ENCODE measurements at regions not wholly inside any gene's neighbourhood (a gene's known extent, or its start where the extent isn't known, plus 50 kb on each side); places are given as distances from the start of the nearest gene placed in this dataset.

DNA sequence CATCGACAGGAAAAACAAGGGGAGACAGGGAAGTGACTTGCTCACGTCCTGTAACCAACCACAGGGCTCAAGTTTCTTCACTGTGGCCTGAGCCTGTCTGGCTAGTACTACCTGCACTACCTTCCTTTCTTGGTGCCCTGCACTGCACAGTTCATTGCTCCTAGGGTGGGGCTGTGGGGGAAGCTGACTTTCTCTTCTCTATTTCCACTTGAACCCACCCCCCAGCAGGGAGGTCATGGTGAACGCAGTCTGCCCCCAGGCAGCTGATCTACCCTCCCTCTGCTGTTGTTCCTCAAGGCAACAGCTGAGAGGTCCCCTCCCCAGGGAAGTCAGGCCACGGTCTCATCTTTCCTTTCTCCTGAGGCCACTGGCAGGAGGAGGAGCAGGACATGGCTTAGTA lies 532.1 kb downstream of the SOX11 start:
- no peak for DNase-seq (ENCODE audit: low read depth in 2 of 2)
- TF ChIP-seq, protein P1, sequence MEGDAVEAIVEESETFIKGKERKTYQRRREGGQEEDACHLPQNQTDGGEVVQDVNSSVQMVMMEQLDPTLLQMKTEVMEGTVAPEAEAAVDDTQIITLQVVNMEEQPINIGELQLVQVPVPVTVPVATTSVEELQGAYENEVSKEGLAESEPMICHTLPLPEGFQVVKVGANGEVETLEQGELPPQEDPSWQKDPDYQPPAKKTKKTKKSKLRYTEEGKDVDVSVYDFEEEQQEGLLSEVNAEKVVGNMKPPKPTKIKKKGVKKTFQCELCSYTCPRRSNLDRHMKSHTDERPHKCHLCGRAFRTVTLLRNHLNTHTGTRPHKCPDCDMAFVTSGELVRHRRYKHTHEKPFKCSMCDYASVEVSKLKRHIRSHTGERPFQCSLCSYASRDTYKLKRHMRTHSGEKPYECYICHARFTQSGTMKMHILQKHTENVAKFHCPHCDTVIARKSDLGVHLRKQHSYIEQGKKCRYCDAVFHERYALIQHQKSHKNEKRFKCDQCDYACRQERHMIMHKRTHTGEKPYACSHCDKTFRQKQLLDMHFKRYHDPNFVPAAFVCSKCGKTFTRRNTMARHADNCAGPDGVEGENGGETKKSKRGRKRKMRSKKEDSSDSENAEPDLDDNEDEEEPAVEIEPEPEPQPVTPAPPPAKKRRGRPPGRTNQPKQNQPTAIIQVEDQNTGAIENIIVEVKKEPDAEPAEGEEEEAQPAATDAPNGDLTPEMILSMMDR (IDR thresholded peaks at IDR 0.05; ENCODE audit: low read depth, low read length): no peak
- H3K4me3 ChIP-seq (replicated peaks in 1 of 2; ENCODE audit: low read depth in 2 of 2, low read length in 2 of 2): no peak overlapping the region

- TF ChIP-seq, protein P1 (IDR thresholded peaks at IDR 0.05; ENCODE audit: low read depth, low read length): no peak
- no peak for DNase-seq (ENCODE audit: low read depth in 2 of 2)
- H3K4me3 ChIP-seq (replicated peaks in 1 of 2; ENCODE audit: low read depth in 2 of 2, low read length in 2 of 2): no peak overlapping the region
Observed at GRCh38 chr2:6228251-6228650, 536.1 kb downstream of the SOX11 start.

DNA sequence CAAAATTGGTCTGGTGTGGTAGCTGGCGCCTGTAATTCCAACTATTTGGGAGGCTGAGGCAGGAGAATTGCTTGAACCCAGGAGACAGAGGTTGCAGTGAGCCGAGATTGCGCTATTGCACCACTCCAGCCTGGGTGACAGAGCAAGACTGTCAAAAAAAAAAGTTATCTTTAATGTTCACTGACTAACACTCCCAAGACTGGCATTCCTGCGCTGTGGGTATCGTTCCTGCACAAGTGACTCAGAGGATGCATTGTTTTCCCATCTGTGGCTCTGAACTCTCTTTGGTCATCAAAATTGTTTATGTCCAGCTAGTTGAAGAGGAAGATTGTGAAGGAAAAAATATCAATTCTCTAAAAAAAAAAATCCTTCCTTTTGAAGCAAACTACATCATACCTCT lies 539.0 kb downstream of the SOX11 start:
- TF ChIP-seq, protein P1 (IDR thresholded peaks at IDR 0.05; ENCODE audit: low read depth, low read length): no peak
- DNase-seq (ENCODE audit: low read depth in 2 of 2): no peak
- H3K4me3 ChIP-seq (replicated peaks in 1 of 2; ENCODE audit: low read depth in 2 of 2, low read length in 2 of 2): no peak overlapping the region

GRCh38 chr2:6233993-6234392 lies 541.8 kb downstream of the SOX11 start:
- DNase-seq (ENCODE audit: low read depth in 2 of 2): no peak
- H3K4me3 ChIP-seq (replicated peaks in 1 of 2; ENCODE audit: low read depth in 2 of 2, low read length in 2 of 2): no peak overlapping the region
- TF ChIP-seq, protein P1 (IDR thresholded peaks at IDR 0.05; ENCODE audit: low read depth, low read length): no peak

DNA sequence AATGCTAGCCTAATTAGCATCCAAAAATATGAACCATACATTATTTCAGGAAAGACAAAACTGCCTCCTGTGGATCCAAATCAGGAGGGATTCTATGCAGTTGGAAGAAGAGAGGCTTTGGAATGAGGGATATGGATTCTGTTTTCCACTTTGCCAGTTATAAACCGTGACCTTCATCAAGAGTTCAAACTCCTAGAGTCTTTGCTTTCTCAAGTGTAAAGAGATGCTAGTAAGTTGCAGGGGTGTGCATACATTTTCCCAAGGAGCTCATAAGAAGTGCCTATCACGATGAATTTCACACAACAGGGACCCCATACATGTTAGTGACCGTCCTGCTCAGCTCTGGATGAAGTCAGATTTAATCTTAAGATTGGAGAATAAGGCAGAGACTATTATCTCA lies 542.5 kb downstream of the SOX11 start:
- no peak overlapping the region for H3K4me3 ChIP-seq (replicated peaks in 1 of 2; ENCODE audit: low read depth in 2 of 2, low read length in 2 of 2)
- DNase-seq (ENCODE audit: low read depth in 2 of 2): no peak
- TF ChIP-seq, protein P1 (IDR thresholded peaks at IDR 0.05; ENCODE audit: low read depth, low read length): no peak

GRCh38 chr2:6236317-6236716 lies 544.1 kb downstream of the SOX11 start:
- H3K4me3 ChIP-seq (replicated peaks in 1 of 2; ENCODE audit: low read depth in 2 of 2, low read length in 2 of 2): no peak overlapping the region
- TF ChIP-seq, protein P1 (IDR thresholded peaks at IDR 0.05; ENCODE audit: low read depth, low read length): no peak
- no peak for DNase-seq (ENCODE audit: low read depth in 2 of 2)

GRCh38 chr2:6237039-6237660 lies 545.0 kb downstream of the SOX11 start:
- TF ChIP-seq, protein P1 (IDR thresholded peaks at IDR 0.05; ENCODE audit: low read depth, low read length): no peak
- no peak overlapping the region for H3K4me3 ChIP-seq (replicated peaks in 1 of 2; ENCODE audit: low read depth in 2 of 2, low read length in 2 of 2)
- no peak for DNase-seq (ENCODE audit: low read depth in 2 of 2)

Data from cardiac fibroblast (primary cell).